Limb (tissue), 2 donors: ENCODE measurements at regions not wholly inside any gene's neighbourhood (a gene's known extent, or its start where the extent isn't known, plus 50 kb on each side); places are given as distances from the start of the nearest gene placed in this dataset.
"Not testable (repeated sequence)": the region's sequence is repeated elsewhere in the genome, so short reads cannot be mapped to it uniquely, and the experiment has no call there.

ENCODE experiments used
- DNase-seq, 2 donors: peaks; one replicate each; pipeline ENCODE4 v3.0.0-alpha.2; 2016; ENCODE audit errors: extremely low spot score in 2 of 2

GRCh38 chr18:78822171-78822948 lies 157.3 kb upstream of the SALL3 start:
- no peak for DNase-seq

- peak in 1 of 2 donors; percentile 11 for DNase-seq
Measured at GRCh38 chr18:78822949-78823285, 156.7 kb upstream of the SALL3 start.

GRCh38 chr18:78825168-78825567 lies 154.4 kb upstream of the SALL3 start:
- no peak for DNase-seq

GRCh38 chr18:78826631-78827030 lies 153.0 kb upstream of the SALL3 start:
- DNase-seq = no peak

GRCh38 chr18:78827141-78827540 lies 152.5 kb upstream of the SALL3 start:
- no peak for DNase-seq

GRCh38 chr18:78828131-78828530 lies 151.5 kb upstream of the SALL3 start:
- no peak for DNase-seq

- DNase-seq = not testable (repeated sequence)
Measured at GRCh38 chr18:78829026-78829425, 150.6 kb upstream of the SALL3 start.

- no peak for DNase-seq
Measured at GRCh38 chr18:78830161-78830560, 149.5 kb upstream of the SALL3 start.

DNA sequence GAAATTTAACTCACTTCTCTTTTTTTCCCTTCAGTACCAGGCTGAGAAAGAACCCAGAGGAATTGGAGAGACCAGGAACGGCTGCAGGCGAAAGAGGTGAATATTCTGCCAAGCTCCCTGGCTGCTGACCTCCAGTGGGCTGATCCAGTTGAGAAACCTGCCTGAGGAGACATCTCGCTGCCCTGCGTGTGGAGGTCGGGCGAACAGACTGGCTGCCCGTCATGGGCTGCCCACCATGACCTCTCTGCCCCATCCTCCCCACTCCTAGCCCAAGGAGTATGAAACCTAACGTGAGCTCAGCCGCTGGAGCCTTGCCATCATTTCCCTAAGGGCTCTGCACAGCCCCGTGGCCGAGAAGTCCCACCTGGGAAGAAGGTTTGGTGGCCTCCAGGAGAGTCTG lies 148.8 kb upstream of the SALL3 start:
- no peak for DNase-seq

- DNase-seq = no peak
Measured at GRCh38 chr18:78831603-78832002, 148.0 kb upstream of the SALL3 start.

GRCh38 chr18:78833833-78834232 lies 145.8 kb upstream of the SALL3 start:
- no peak for DNase-seq

GRCh38 chr18:78836838-78837237 lies 142.8 kb upstream of the SALL3 start:
- DNase-seq = no peak

- DNase-seq = no peak
Measured at GRCh38 chr18:78837754-78838153, 141.9 kb upstream of the SALL3 start.

DNA sequence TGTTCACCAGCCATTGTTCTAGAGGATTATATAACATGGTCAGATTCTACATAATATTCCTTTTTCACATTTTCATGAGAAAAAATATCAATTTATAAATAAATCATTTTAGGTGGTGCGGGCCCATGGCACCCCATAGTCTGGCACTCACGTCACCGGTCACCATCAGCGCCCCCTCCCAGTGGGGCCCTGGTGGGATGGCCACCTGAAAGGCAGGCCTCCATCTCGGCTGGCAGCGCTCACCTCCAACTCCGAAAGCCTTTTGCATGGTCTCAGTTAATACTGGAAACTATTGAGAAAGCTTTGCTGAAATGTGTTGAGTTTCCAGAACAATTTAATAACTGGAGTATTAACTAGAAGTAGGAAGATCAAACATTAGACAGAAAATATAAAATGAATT lies 141.4 kb upstream of the SALL3 start:
- DNase-seq = no peak

GRCh38 chr18:78849046-78849445 lies 130.6 kb upstream of the SALL3 start:
- DNase-seq = no peak

DNA sequence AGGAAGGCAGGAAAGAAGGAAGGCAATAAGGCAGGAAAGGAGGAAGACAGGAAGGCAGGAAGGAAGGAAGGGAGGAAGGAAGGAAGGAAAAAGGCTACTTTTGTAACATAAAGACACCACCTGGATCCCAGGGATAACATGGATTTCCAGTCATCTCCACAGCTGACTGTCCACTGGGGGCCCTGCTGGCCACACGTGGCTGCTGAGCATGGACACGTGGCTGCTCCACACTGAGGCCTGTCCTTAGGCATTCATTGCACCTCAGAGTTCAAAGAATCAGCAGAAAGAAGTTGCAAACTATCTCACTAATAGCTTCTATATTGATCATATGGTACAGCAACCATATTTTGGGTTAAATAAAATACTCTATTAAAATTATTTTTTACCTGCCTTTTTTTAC lies 130.2 kb upstream of the SALL3 start:
- DNase-seq = no peak

- no peak for DNase-seq
Measured at GRCh38 chr18:78853341-78853740, 126.3 kb upstream of the SALL3 start.

DNA sequence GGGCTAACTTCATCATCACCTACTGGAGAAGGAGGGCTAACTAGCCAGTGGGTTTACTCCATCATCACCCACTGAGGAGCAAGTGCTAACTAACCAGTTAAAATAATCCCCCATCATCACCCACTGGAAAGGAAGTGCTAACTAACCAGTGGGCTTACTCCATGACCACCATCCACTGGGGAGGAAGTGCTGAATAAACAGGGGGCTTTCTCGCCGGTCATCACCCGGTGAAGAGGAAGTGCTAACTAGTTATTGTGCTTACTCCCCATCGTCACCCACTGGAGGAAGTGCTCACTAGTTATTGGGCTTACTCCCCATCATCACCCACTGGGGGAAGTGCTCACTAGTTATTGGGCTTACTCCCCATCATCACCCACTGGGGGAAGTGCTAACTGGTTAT lies 124.4 kb upstream of the SALL3 start:
- no peak for DNase-seq

DNA sequence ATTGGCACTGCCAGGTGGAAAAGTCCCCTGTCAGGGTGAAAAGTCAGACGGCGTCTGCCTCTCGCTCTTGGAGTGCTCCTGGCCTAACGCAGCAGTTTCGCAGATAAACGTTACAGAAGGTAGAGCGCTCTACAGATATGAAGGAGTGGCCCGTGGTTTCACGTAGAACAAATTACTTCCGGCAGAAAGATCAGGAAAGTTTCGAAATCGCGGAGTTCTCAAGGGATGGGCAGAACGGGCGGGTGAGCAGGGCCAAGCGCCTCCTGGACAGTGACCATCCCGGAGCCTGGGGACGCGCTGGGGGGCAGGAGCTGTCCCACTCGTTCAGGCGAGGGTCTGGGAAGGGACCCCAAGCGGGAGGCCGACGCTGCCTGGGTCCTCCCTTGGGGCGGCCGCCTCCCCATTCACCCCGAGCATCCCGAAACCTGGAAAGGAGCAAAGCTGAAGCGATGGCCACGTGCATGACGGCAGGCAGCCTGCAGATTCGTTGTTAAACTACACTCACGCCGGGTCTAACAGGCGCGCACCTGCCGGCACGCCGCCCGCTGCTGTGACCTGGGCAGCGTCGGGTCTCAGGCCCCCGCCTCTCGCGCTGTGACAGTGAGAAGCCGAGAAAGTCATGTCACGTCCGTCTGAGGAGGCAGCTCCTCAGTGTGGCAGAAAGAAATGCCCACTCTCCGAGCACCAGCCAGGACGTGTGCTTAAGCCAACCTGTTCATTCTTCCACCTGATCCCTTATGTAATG lies 122.9 kb upstream of the SALL3 start:
- no peak for DNase-seq

GRCh38 chr18:78857314-78858150 lies 122.1 kb upstream of the SALL3 start:
- peak in 1 of 2 donors; percentile 50 for DNase-seq

- no peak for DNase-seq
Measured at GRCh38 chr18:78859686-78860085, 119.9 kb upstream of the SALL3 start.

- DNase-seq = no peak
Measured at GRCh38 chr18:78860117-78860516, 119.5 kb upstream of the SALL3 start.
